Activated naive CD4-positive, alpha-beta T cell treated with Interleukin-2 at 50 U/mL for 16 hours (primary cell): ENCODE measurements at regions not wholly inside any gene's neighbourhood (a gene's known extent, or its start where the extent isn't known, plus 50 kb on each side); places are given as distances from the start of the nearest gene placed in this dataset.
A peak's percentile ranks its signal among the peaks of the same experiment; 100 is the strongest.
"Not testable (repeated sequence)": the region's sequence is repeated elsewhere in the genome, so short reads cannot be mapped to it uniquely, and the experiment has no call there.

Experiments used
- DNase-seq: peaks from one replicate; pipeline ENCODE4 v3.0.0-alpha.2; 2020

DNA sequence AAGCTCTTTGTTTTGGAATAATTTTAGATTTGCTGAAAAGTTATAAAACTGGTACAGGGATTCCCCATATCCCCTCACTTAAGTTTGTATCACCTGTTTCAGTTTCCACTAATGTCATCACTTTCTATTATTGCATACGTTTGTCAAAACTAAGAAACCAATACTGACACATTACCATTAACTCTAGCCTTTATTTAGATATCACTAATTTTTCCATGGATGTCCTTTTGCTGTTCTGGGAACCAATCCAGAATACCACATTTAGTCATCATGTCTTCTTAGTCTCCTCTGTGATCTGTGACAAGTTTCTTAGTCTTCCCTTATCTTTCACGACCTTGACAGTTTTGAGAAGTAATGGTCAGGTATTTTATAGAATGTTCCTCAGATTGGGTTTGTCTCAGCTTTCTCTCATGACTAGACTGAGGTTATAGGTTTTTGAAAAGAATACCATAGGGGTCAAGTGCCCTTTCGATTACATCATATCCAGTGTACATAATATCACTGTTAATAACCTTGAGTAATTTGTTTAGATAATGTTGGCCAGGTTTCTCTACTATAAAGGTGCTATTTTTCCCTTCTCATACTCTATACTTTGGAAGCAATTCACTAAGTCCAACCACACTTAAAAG lies 51.9 kb upstream of the NMUR2 start:
- DNase-seq: no peak

DNA sequence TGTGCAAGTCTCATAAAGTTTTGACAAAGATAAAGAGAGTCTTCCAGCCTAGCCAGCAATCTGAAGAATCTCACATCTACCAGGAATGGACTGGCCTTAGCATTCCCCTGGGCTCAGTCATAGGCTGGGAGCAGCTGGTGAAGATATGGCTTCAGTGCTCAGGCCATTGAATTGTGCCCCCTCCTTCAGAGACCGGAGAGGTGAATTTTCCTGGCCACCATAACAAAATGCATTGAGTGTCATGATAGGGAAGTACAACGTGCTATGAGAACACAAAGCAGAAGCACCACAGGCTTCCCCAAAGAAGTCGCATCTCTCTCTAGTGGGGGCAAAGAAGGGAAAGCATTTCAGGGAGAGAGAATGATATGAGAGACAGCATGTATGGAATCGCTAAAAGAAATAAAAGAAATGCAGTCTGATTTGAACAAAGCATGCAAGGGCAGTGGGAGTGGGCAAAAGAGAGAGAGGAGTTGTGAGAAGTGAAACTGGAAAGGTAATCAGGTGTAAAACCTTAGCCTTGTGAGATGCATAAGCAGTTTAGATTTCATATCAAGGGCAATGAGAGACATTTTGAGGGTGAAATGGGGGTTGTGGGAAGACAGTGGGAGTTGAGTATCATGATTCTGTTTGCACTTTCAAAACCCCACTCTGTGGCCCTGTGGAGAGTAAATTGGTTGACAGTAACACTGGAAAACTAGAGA lies 57.1 kb upstream of the NMUR2 start:
- no peak for DNase-seq

DNA sequence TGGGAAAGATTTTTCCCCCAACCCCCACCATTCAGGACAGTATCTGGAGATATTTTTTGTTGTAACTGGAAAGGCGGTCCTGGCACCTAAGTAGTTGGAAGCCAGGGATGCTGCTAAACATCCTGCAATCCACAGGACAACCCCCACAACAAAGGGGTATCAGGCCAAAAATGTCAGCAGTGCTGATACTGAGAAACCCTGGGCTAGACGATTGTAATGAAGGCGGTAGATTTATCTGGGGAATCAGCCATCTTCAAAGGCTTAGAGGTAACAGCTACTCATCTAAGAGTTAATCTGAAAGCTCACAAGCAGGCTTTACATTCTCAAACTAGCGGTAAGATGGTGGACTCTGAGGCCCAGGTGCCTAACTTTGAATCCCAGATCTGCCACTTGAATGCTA lies 59.0 kb upstream of the NMUR2 start:
- DNase-seq: no peak

DNA sequence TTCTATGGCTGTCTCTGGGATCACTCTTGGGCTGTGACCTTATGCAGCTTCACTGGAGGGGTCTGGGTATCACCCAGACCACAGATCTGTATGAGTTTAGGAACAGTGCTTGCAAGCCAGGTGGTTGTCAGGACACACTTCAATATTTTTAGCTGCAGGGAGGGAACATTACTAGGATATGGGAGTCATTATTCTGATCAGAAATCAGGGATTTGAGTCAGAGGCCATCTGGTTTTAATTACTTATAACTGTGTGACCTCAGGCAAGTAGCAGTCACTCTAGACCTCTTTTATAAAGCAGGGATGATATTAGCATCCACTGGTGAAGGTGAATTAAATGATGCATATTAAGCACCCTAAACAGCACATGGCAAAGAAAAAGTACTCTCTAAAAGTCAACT lies 60.1 kb upstream of the NMUR2 start:
- no peak for DNase-seq

DNA sequence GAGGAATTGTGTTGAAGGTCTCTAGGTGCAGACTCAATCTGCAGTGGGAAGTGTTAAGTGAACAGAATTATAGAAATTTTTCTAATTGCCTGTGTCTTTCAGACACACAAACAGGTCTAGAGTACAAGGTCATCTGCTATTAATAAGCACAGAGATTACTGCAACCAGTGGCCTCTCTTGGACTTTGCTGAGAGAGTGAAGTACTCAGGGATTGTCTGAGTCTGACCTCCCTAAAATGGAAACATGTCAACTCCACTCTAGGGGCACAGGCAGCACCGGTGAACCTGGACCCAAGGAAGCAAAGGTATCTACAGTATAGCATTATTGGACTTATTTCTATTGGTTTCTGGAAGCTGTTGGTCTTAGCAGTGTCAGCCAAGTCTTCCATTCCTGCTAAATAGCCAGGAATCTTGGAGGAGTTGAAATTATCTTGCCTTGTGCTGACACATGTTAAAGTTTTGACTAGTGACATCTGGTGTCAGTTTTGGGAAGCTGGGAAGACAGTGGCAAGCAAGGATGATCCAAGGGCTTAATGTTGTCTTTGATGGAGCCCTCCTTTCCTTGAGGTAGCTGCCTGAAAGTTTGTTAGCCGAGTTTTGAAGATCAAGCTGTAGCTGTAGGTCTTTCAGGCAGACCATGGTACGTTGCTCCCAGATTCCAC lies 61.1 kb upstream of the NMUR2 start:
- no peak for DNase-seq

DNA sequence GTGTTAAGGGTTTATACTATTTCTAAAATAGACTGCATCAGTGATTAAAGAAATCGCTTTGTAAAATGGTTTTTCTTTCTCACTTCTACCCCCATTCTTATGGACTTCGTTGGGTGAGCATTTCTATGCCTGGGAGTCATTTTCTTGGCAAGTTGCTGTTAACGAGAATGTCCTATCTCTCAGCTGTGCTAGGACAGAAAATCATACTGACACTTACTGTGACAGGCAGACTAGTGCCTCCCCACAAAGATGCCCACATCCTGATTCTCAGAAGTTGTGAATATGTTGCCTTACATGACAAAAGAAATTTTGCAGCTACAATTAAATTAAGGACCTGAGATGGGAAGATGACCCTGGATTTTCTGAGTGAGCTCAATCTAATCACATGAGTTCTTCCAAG lies 65.1 kb upstream of the NMUR2 start:
- no peak for DNase-seq

DNA sequence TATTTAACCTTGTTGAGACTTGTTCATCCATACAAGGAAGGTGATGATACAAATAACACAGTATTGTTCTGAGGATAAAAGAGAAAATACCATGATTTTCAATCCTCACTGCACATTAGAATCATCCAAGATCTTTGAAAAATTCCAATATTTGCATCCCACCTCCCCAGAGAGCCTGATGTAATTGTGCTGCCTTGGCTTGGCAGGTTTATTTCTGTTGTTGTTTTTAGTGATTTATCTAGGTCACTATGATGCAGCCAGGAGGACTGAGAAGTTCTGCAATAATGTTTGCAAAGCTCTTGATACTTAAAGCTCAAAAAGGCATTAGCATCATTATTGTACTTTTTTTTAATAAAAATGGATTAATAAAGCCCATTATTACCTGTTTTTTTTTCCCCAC lies 67.0 kb upstream of the NMUR2 start:
- DNase-seq: no peak

DNA sequence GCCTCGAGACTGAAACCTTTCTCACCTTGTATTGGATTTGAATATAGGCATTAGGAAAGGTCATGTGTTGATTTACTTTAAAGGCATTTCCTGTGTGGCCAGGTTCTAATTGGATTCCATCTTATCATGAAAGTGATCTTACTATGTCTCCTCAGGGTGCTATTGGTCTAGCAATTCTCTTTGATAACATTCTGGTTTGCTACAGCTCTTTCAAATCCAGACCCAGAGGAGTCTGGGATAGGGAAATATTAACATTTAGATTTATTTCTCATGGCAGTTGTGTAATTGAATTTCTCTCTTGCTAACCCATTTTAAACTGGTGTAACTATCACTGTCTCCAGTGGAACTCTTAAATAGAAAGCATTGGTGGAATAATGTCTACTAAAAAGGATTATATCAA lies 69.9 kb upstream of the NMUR2 start:
- DNase-seq: no peak

DNA sequence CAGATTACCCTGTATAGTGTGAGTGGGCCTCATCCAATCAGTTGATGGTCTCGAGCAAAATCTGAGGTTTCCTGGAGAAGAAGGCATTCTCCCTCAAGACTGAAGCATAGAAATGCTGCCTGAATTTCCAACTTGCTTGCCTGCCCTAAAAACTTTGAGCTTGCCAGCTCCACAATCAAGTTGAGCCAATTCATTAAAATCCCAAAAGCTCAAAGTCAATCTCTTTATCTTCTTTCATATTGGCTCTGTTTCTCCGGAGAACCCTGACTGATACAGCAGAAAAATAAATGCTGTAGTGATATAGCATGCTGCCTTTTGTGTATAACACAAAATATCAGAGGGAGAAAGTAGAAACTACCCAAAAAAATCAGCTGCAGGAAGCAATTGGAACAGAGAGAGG lies 72.5 kb upstream of the NMUR2 start:
- no peak for DNase-seq

DNA sequence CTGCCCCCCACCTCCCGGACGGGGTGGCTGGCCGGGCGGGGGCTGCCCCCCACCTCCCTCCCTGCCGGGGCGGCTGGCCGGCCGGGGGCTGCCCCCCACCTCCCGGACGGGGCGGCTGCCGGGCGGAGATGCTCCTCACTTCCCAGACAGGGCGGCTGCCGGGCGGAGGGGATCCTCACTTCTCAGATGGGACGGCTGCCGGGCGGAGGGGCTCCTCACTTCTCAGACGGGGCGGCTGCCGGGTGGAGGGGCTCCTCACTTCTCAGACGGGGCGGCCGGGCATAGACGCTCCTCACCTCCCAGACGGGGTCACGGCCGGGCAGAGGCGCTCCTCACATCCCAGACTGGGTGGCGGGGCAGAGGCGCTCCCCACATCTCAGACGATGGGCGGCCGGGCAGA lies 74.8 kb upstream of the NMUR2 start:
- DNase-seq: not testable (repeated sequence)

DNA sequence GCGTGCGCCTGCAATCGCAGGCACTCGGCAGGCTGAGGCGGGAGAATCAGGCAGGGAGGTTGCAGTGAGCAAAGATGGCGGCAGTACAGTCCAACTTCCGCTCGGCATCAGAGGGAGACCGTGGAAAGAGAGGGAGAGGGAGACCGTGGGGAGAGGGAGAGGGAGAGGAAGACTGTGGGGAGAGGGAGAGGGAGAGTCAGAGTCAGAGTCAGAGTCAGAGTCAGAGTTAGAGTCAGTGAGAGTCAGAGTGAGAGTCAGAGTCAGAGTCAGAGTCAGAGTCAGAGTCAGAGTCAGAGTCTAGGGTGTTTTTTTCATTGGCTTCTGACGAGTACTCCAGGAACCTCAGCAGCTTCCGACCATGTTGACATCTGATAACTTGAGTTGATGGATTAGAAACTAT lies 75.6 kb upstream of the NMUR2 start:
- not testable (repeated sequence) for DNase-seq

DNA sequence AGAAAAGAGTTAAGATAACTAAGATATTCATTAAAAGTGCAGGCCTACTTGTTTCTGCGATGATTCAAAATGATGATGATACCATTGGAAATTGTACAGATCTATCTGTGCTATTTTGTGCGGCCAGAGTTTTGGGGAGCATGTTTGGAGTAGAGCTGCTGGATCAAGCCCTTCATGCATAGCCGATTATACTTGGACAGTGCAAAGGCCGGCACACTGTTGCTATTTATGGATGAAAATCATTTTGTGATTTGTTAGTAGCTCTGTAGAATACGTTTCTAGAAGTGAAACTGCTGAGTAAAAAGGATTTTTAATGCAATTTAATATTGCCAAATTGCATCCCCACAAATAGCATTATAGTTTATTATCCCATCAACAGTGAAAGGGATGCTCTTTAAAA lies 82.1 kb upstream of the NMUR2 start:
- no peak for DNase-seq

DNA sequence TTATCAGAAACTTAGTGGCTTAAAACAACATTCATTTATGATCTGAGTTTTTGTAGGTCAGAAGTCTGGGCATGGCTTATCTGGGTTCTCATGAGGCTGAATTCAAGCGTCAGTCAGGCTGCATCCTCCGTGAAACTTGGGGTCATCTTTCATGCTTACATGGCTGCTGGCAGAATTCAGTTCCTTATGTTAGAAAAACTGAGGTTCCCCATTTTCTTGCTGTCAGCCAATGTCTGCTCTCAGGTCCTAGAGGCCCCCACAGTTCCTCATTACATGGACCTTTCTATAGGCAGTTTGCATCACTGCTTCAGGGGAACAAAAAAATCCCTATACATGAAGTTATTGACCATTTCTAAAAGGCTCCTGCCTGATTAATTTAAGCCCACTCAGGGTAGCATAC lies 83.8 kb upstream of the NMUR2 start:
- DNase-seq: no peak

DNA sequence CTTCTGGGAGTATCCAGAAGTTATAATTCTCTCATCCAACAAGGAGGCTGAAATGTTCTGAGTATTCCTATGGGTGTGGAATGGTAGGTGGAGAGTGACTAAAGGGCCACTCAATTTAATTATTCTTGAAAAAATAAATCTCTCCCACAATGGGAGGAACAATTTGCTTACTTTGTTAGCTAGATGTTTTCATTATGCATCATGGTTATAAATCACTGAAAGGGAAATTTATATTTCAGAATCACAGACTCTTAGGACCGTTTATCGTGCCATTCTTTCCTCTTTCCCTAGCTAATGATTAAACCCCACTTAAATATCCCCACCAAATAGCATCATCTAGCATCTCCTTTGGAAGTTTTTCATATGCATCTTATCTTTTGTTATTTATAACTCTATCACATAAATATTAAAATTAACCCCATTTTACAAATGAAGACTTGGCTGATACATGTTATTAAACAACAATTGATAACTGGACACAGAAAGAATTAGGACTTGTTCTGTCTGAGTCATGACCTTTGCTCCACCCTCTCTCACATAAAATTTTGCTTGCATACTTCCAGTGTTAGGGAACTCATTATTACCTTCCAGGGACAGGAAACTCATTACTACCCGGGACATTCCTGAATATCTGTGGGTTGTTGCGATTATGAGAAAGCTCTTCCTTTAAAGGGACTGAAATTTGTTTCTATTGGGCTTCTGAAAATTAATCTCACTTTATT lies 94.9 kb upstream of the NMUR2 start:
- no peak for DNase-seq

DNA sequence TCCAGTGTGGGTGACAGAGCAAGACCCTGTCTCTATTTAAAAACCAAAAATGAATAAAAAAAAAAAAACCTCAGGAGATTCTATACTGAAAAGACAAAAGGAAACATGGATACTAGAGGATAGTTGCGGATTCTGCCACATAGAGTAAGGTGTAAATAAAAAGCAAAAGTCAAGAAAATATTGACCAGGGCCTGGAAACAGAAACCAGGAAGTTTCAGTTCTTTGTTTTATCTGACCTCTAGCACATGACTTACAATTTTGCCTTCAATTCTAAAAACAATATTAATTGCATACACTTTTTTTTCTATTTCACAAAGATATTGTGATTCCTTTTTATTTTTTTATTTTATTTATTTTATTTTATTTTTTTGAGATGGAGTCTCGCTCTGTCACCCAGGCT lies 96.2 kb upstream of the NMUR2 start:
- DNase-seq: no peak

DNA sequence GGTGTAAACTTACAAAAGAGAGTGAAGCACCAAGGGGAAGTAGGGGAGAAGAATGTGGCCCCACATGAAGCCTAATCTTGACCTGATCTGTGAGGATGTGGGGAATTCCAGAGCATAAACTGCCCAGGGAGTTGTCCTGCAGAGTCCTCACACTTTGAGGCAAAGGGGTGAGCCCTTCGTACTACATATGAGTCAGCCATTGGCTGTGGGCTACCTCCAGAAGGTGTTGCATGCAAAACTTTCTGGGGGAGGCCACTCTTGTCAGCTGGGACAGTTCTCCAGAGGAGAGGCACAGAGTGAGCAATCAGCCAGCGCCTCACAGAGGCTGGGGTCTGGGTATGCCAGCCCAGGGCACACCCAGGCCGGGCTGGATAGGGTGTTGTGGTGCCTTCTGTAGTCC lies 98.1 kb upstream of the NMUR2 start:
- no peak for DNase-seq

DNA sequence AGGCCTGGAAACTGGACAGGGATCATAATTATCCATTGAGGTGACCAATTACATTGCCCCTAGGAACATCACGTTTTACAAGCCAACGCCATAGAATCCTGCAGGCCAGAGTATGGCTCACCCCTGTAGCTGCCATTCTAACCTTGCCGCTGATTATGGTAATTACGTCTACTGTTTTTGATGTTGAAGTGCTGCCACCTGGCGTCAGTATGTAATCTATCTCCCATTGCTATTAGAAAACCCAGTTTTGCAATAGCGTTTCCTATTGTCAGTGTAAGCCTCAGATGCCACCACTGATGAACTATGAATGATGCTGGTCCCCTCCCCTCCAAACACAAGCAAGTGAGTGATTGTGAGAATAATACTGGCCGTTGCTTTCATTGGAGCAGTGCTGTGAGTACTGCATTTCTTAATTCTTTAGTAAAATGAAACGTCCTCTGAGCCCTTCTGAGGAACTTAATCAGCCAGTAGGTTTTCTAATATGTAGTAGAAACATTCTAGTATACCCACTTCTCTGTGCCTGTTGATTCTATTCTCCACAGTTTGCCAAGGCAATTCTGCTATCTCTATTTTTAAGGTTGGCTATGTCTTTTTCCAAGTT lies 100.5 kb upstream of the NMUR2 start:
- peak; percentile 34 for DNase-seq

DNA sequence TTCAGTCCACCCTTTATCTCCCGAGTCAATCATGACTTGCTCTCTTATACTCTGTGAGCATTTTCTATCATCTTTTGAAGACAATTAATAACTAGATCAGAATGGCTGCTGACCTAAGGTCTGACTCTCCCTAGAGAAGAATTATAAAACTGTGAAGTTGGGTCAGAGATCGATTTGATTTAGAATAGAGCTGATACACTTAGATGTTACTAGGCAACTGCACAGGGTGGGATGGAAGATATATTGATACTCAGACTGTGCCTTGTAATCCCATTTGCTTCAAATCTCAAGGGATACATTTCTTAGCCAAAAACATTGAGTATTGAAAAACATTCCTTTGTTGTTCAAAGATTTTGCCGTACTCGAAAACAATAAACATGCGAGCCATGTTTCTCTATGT lies 106.0 kb upstream of the NMUR2 start:
- DNase-seq: no peak

DNA sequence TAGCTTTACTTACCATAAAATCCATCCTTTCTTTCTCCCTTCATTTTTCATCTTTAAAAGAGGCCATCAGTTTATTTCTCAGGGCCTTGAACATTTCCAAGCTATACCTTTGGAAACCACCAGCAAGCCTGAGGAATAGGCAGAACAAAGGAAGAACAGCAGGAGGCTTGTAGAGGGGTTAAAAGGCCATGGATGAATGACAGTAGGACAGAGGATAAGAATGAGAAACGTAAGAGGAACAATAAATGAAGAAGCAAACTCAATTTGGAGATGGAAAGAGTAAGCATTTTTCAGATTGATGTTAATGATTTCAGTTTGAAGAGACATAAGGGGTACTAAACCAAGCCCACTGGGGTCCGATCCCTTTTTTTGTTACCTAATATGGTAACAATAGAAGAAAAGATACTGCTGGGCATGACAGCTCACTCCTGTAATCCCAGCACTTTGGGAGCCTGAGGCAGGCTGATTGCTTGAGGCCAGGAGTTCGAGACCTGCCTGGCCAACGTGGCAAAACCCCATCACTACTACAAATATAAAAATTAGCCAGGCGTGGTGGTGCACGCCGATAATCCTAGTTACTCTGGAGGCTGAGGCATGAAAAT lies 106.6 kb upstream of the NMUR2 start:
- no peak for DNase-seq

DNA sequence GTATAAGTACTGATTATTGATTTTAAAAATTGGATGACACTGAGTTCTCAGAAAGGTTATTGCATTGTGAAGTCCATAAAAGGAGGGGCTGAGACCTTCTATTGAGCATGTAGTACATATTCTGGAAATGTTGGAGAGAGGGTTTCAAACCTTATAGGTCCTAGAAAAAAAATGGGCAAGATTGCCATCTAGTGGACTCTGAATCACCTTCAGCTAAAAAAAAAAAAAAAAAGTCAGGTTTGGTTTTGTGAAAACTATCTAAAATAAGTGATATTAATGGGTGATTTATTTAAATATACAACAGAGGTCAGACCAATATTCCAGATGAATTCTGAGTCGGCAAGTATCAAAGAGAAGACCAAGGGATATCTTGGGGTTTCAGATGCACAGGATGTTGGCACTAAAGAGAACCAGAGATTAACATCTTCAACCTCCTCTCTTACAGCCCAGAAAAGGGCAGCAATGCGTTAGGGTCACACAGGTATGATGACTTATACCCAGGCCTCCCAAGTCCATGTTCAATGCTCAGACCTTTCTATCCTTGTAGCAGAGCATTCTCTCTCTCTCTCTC lies 109.8 kb upstream of the NMUR2 start:
- no peak for DNase-seq

DNA sequence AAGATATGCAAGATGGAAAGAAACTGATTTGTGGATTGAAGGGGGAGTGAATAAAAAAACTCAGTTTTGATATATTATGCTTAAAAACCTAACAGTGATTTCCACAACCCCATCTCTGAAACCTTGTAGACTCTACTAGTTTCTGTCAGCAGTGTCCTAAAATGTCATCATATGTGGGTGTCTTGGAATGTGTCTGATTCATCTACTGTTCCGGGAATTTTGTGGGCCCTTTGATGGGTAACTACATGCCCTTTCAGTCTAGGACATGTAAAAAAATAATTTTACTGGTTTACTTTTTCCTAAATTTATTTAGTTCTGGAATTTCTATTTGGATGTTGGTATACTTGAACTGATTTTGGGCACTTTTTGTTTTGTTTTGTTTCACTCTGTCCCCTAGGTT lies 118.9 kb upstream of the NMUR2 start:
- DNase-seq: no peak

DNA sequence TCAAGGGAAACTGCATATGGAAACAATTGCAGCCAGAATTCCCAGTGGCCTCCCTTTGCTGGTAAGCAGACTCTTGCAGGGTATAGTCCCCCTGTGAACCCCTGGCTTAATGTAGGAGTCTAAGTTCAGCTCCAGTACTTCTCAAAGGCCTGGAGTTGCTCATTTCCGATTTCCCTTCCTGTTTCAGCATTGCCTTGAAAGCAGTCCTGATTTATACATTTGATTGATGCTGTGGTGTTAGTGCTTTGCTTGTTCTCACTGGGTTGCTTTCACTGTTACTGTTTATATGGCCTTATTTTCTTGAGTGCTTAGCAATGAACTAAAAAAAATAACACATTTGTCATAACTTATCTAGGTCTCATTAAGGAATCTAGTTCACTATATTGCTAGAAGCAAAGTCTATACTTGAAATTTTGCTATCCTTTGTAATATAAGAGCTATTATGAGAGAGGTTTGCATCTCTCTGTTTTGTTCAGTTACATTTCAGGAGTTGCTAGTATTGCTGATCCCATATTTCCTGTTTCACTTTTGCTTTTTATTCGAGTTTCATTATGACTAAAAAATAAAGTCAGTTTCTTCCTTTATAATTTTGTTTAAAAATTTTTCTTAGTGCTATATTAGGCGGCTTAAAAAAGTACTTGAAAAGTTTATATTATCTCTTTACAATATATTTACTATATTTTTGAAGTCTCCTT lies 122.4 kb upstream of the NMUR2 start:
- no peak for DNase-seq
